Uterus (tissue), 3 donors: ENCODE measurements at regions not wholly inside any gene's neighbourhood (a gene's known extent, or its start where the extent isn't known, plus 50 kb on each side); places are given as distances from the start of the nearest gene placed in this dataset.

Source experiments
- DNase-seq, 2 donors: peaks; one replicate each; pipeline ENCODE4 v3.0.0-alpha.2; 2019 to 2020
- H3K27ac ChIP-seq, 2 donors: fragments of 200-600 bp; sonication (generic); 1 replicate in 1 of 2; 2 replicates in 1 of 2; pipeline ENCODE4 v1.5.1; 2016 to 2018
- H3K27me3 ChIP-seq, 2 donors: fragments of 200-600 bp; sonication (generic); one replicate each; pipeline ENCODE4 v1.5.1; 2018 to 2019; ENCODE audit warnings: control low read depth in 1 of 2
- H3K36me3 ChIP-seq, 2 donors: fragments of 200-600 bp; sonication (generic); one replicate each; pipeline ENCODE4 v1.5.1; 2019; ENCODE audit warnings: control low read depth in 1 of 2
- H3K4me1 ChIP-seq, 2 donors: fragments of 200-600 bp; sonication (generic); one replicate each; pipeline ENCODE4 v1.5.1; 2018 to 2019; ENCODE audit warnings: control low read depth in 1 of 2
- H3K4me3 ChIP-seq, 2 donors: fragments of 200-600 bp; sonication (generic); 1 replicate in 1 of 2; 2 replicates in 1 of 2; pipeline ENCODE4 v1.5.1; 2018 to 2019; ENCODE audit warnings: mild to moderate bottlenecking in 1 of 2
- H3K9me3 ChIP-seq, 2 donors: fragments of 200-600 bp; sonication (generic); one replicate each; pipeline ENCODE4 v1.5.1; 2019; ENCODE audit warnings: control low read depth in 1 of 2
- CTCF ChIP-seq, 4 experiments: fragments of 200-600 bp in 2 of 4; fragments of 450-650 bp in 2 of 4; sonication (generic) in 2 of 4; IDR thresholded peaks; one replicate each; pipeline ENCODE4 v1.5.1; 2016 to 2019; ENCODE audit warnings: antibody characterized with exemption in 4 of 4, mild to moderate bottlenecking in 2 of 4, moderate library complexity in 1 of 4
- POLR2A ChIP-seq, 2 donors: fragments of 450-650 bp; IDR thresholded peaks; one replicate each; pipeline ENCODE4 v1.6.1; 2016; ENCODE audit warnings: antibody characterized with exemption in 2 of 2, mild to moderate bottlenecking in 1 of 2, moderate library complexity in 1 of 2
- intact Hi-C: fragments of 100-400 bp; cut with DNase I; formaldehyde crosslinking; loops from one replicate; pipeline ENCODE4 v1.15.1; 2023; ENCODE audit warnings: low total_unique reads
- donor health status: DM: yes; HTN: yes; CAD: no.

GRCh38 chr5:90289837-90290236 is 119.7 kb downstream of the CETN3 start:
- intact Hi-C loops: no loop called here
- Histone ChIP-seq H3K27me3 (no peaks in the 10 kb centered on the region), H3K36me3 (no peaks in the 10 kb centered on the region), H3K27ac (no peak overlapping the region), H3K4me3 (no peak overlapping the region), H3K9me3 (no peaks in the 10 kb centered on the region), H3K4me1 (no peaks in the 10 kb centered on the region)
- TF ChIP-seq POLR2A (IDR thresholded peaks at IDR 0.05) (no peak), CTCF (IDR thresholded peaks at IDR 0.05) (no peak)
- no peak for DNase-seq

- Histone ChIP-seq H3K27me3 (no peaks in the 10 kb centered on the region), H3K9me3 (no peaks in the 10 kb centered on the region), H3K4me1 (no peaks in the 10 kb centered on the region), H3K4me3 (no peak overlapping the region), H3K36me3 (no peaks in the 10 kb centered on the region), H3K27ac (no peak overlapping the region)
- TF ChIP-seq POLR2A (IDR thresholded peaks at IDR 0.05) (no peak), CTCF (IDR thresholded peaks at IDR 0.05) (no peak)
- intact Hi-C loops: no loop called here
- DNase-seq: no peak
Observed at GRCh38 chr5:90287036-90287435, 122.5 kb downstream of the CETN3 start.

DNA sequence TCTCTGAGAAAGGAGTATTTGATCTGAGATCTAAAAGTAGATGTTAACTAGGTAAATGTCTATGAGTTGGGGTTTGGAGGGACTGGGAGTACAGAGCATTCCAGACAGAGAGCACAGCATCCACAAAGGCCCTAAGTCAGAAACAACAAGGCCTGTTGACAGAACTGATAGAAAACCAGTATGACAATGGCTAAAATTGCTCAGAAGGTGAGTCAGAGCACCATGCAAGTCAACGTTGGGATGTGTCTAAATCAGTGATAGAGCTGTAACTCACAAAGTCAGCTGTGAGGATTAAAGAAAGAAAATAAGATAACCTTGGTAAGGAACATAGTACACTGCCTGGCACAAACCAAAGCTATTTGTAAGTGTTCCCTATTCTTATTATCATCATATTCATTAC is 124.0 kb downstream of the CETN3 start:
- no peak overlapping the region for H3K27ac ChIP-seq
- no peaks in the 10 kb centered on the region for H3K36me3 ChIP-seq
- H3K4me1 ChIP-seq: no peaks in the 10 kb centered on the region
- intact Hi-C loops: no loop called here
- TF ChIP-seq CTCF (IDR thresholded peaks at IDR 0.05) (no peak), POLR2A (IDR thresholded peaks at IDR 0.05) (no peak)
- H3K9me3 ChIP-seq: no peaks in the 10 kb centered on the region
- H3K4me3 ChIP-seq: no peak overlapping the region
- H3K27me3 ChIP-seq: no peaks in the 10 kb centered on the region
- DNase-seq: no peak

GRCh38 chr5:90284375-90284774 is 125.2 kb downstream of the CETN3 start:
- Histone ChIP-seq H3K9me3 (no peaks in the 10 kb centered on the region), H3K4me3 (no peak overlapping the region), H3K4me1 (no peaks in the 10 kb centered on the region), H3K27ac (no peak overlapping the region), H3K27me3 (no peaks in the 10 kb centered on the region), H3K36me3 (no peaks in the 10 kb centered on the region)
- DNase-seq: no peak
- TF ChIP-seq POLR2A (IDR thresholded peaks at IDR 0.05): no peak
- no peak for TF ChIP-seq CTCF (IDR thresholded peaks at IDR 0.05)
- intact Hi-C loops: no loop called here

- Histone ChIP-seq H3K9me3 (no peaks in the 10 kb centered on the region), H3K36me3 (no peaks in the 10 kb centered on the region), H3K4me1 (no peaks in the 10 kb centered on the region), H3K27me3 (no peaks in the 10 kb centered on the region), H3K27ac (no peak overlapping the region), H3K4me3 (no peak overlapping the region)
- TF ChIP-seq POLR2A (IDR thresholded peaks at IDR 0.05) (no peak), CTCF (IDR thresholded peaks at IDR 0.05) (no peak)
- intact Hi-C loops: no loop called here
- DNase-seq: no peak
Observed at GRCh38 chr5:90279091-90279490, 130.5 kb downstream of the CETN3 start.
